GM19351 (cell line): ENCODE measurements at regions not wholly inside any gene's neighbourhood (a gene's known extent, or its start where the extent isn't known, plus 50 kb on each side); places are given as distances from the start of the nearest gene placed in this dataset.
"Not testable (repeated sequence)": the region's sequence is repeated elsewhere in the genome, so short reads cannot be mapped to it uniquely, and the experiment has no call there.

Experiments used
- ATAC-seq: cut with Tn5 transposase; IDR thresholded peaks from one replicate; pipeline ENCODE4 v1.9.1; 2021; ENCODE audit warnings: mild to moderate bottlenecking, moderate library complexity; ENCODE audit not compliant: unreplicated experiment

DNA sequence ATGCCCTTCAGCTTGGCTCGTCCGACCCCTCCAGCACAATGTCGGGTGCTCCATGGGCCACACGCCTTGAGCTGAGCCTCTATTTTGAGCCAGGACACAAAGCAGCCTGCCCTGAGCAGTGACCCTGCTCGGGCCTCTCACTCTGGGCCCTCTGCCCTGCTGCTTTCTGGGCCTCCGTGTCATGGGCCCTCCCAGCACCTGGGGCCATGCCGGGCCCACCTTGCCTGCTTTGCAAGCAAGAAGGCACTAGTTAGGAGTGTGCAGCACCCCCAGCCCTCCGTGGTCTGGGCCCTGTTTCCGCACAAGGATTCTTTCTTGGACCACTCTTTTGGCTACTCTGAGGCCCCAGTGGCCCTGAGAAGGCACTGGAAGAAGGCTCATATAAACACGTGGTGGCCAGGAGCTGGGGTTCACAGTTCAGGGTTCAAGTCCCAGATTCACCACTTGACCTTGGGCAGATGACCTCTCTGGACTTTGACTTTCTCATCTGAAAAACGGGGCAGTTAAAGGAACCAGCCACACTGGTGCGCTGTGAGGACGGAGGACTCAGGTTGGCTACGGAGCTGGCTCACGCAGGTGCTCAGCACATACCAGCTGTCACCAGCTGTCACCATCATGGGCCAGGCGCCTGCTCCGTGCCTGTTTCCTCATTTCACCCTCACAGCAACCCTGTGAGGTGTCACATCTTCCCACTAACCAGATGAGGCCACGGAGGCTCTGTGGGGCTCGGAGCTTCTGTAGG, 166.0 kb upstream of the GSE1 start:
- ATAC-seq: peak; percentile 53

DNA sequence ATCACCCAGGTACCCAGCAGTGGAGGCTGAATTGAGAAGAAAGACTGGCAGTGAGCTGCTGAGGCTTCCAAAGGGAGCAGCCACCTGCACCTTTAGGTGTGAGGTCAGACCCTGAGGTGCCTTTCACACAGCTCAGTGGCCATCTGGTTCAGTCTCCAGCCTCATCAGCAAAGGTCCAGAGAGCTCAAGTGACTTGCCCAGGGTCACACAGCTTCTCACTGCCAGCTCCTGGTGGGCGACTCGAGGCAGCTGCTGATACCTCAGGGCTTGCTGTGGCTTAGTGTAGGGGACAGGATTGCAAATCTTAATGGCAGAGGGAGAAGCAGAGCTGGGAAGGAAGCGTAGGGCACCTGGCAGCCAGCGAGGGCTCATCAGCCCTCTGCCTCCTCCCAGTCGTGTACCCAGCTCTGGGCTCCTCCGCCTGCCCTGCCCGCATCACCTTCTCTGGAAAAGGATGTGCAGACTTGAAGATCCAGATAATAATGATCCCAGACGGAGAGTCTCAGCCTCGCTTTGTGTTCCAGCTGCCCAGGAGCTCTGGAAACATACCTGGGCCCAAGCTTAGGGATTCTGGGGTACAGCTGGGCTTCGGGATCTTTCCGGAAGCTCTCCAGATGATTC, 165.3 kb upstream of the GSE1 start:
- peak; percentile 16 for ATAC-seq

DNA sequence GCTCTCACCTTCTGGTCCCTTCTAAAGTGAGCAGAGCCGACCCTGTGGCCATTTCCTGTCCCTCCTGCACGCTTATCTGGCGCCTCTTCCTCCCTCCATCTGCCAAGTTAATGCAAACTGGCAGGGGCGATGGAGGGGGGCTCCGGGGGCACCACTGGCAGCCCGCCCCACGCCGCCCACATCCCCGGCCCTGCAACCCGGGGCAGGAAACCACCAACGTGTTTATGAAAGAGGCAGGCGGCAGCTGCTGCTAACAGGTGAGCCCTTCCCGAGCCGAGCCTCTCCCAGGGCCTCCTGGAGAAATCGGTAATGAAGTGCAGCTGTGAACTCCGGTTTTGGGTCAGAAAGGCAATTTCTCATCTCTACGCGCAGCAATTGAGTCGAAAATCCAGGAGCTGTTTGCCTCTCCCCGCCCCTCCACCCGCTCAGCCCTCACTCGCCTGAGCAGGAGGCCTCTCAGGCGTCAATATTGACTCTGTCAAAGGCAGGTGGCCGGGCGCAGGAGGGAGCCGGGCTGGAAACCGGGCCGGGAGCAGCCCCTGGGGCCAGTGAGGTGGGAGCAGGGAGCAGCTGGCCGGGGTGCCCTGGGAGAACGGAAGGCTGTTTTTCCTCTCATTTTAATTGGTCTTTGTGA, 164.4 kb upstream of the GSE1 start:
- no peak for ATAC-seq

GRCh38 chr16:85449191-85449884, 163.8 kb upstream of the GSE1 start:
- no peak for ATAC-seq

DNA sequence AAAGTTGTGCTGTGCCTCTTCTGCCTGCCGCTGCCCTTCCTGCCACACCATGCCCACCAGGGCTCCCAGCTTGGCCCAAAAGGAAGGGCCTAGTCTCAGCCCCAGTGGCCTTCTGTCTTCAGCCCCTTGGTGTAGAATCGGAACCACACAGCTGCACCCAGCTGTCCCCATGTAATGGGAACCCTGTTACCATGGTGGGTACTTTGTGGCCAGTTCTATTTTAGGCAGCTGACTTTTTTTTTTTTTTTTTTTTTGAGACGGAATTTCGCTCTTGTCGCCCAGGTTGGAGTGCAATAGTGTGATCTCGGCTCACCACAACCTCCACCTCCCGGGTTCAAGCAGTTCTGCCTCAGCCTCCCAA, 163.3 kb upstream of the GSE1 start:
- no peak for ATAC-seq

DNA sequence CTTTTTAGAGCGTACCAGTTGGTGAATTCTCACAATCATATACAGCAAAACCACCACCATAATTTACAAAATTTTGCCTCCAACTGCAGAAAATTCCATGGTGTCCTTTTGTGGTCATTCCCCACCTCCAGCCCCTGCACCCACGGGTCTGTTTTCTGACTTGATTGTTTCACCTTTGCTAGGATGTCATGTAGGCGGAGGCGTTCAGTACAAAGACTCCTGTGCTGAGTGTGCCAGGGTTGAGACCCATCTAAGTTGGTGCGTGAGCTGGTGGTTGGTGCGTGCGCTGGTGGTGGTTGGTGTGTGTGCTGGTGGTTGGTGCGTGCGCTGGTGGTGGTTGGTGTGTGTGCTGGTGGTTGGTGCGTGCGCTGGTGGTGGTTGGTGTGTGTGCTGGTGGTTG, 162.0 kb upstream of the GSE1 start:
- ATAC-seq: not testable (repeated sequence)

GRCh38 chr16:85451641-85452363, 161.3 kb upstream of the GSE1 start:
- ATAC-seq: no peak

DNA sequence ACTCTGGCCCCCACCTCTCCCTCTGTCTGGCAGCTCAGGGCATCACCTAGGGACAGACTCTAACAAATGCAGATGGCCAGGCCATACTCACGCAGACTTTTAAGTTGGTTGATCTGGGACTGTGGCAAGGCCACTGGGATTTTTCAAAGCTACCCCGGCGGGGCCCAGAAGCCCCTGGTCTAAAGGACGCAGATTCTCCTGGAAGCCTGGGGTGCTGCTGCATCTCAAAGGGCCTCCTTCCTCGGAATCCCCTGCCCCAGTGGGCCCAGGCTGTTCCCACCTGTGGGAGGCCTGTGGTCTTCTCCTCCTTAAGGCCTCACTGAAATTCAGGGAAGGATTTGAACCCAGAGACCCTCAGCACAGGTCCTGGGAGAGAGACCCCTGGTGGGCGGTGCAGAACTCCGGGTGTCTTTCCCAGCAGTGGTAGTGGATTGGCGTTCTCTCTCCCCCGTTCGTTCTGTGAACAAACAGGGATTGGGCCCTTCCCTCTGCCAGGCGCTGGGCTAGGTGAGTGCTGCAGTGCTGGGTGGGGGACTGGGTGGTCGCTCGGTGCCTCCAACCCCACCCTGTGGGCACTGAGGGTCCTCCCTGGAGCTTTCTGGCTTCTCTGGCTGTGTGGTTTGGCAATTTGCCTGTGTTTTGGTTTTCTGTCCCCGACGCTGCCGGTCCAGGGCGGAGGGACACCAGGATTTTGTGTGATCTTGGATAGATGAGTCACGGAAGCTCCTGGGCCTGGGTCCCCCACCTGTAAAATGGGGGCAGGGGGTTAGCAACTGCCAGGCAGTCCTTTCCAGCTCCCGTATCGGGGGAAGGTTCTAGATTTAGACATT, 160.5 kb upstream of the GSE1 start:
- no peak for ATAC-seq

- no peak for ATAC-seq
Measured at GRCh38 chr16:85453194-85453678, 159.9 kb upstream of the GSE1 start.

DNA sequence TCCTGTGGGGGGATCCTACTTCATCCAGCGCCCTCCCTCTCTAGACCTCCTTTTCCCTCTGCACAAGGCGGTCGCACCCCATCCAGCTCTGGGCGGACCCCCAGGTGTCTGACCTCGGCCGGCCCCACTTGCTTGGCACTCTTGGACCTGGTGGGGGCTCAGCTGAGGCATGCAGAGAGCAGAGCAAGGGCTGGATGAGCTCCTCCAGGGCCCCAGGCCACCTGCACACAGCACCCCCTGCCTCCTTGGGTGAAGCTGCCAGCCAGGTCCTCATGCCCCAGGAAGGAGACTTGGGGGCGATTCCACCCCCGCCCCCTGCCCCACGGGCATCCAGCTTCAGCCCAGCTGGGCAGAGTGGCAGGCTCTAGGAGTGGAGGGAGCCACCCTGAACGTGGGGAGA, 159.4 kb upstream of the GSE1 start:
- ATAC-seq: no peak

GRCh38 chr16:85454171-85454872, 158.8 kb upstream of the GSE1 start:
- ATAC-seq: no peak

DNA sequence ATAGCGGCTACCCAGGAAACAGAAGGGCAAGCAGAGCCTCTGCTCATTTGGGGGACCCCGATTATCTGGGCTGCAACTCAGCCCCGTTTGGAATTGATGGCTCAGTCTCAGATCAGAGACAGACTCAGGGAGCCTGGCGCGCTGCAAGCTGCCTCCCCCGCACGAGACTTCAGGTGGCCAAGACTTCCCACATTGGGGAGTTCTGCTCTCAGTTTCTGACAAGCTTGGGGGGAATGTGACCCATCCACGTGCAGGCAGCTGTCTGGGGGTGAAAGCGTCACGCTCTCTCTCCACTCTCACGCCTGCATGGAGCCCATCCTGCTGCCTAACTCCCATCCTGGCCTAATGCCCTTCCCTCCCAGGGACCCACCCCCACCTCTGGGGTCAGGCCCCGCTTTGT, 157.6 kb upstream of the GSE1 start:
- ATAC-seq: no peak

GRCh38 chr16:85457366-85457765, 155.8 kb upstream of the GSE1 start:
- no peak for ATAC-seq

DNA sequence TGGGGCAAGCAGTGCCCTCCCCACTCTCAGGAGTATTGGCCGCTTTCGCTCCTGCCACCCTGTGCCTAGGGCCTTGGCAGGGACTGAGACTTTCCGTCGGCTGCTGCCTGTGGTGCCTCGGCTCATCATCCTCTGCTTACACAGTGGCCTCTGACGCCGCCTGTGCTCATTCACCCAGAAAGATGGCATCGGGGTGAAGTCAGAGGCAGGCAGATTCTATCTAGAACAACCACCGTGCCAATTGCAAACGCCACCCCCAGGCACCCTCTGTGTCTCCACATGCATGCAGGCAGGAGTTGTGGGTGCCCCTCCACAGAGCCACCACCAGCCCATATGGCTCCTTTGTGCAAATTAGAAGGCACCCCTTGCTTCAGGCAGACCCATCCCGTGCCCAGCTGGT, 154.2 kb upstream of the GSE1 start:
- ATAC-seq: no peak

GRCh38 chr16:85459529-85460251, 153.4 kb upstream of the GSE1 start:
- ATAC-seq: no peak

DNA sequence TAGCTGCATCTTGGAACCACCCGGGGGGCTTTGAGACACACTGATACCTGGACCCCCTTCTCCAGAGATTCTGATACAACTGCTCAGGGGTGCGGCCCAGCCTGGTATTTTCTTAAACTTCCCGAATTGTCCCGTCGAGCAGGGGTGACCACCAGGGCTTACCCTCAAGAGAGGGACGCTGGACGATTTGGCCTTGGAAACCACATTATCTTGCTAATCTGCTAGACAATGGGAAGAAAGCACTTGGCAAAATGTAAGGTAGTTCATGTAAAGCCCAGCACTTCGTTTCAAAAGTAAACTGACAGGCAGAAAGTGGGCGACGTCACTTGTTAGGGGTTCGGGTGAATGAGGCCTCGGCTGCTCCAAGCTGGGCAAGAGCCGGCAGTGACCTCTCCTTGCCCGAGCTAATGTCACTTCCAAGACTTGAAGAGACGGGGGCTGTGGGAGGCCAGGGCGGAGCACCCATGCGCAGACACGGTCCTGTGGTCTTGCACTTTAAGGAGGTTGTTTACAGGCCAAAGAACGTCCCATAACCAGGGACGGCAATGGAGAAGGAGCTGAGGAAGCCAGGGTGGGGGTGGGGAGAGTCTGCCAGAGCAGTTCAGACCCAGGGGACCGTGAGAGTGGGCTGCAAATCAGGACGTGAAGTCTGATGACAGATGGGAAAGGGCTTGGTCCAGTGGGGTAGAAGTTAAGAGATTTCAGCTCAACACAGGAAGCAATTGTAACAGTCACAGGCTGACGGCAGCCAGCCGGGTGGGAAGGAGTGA, 152.7 kb upstream of the GSE1 start:
- ATAC-seq: no peak

DNA sequence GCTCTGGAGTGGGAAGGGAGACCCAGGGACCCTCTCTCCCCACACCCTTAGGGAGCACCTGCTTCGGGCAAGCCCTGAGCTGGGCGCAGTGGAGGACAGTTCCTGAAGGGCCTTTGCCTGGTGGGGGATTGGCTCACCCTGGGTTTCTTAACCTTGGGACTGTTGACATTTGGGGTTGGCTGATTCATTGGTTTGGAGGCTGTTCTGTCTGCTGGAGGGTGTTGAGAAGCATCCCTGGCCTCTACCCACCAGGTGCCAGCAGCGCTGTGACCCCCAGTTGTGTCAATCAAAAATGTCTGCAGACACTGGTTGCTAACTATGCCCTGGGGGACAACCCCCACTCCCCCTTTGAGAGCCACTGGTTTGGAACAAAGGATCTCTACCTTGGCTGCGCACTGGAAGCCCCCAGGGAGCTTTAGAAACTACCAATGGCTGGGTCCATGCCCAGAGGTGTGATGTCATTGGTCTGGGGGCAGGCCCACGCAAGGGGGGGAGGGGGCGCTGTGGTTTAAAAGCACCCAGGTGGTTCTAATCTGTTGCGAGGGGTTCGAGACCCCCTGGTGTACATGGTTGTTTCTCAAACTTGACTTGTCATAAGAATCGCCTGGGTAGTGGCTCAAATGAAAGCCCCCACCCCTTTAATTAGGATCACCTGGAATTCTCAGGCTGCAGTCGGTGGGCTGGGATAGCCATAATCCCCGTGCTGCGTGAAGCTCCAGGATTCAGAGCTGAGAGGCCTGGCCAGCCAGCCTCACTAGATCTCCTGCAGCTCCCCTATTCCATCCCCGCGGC, 151.9 kb upstream of the GSE1 start:
- ATAC-seq: no peak
